ENCODE measurements at regions not wholly inside any gene's neighbourhood (a gene's known extent, or its start where the extent isn't known, plus 50 kb on each side); places are given as distances from the start of the nearest gene placed in this dataset.

GRCh38 chr7:49287653-49288052 is 363.3 kb downstream of the CDC14C start:
- TF ChIP-seq, protein P1, sequence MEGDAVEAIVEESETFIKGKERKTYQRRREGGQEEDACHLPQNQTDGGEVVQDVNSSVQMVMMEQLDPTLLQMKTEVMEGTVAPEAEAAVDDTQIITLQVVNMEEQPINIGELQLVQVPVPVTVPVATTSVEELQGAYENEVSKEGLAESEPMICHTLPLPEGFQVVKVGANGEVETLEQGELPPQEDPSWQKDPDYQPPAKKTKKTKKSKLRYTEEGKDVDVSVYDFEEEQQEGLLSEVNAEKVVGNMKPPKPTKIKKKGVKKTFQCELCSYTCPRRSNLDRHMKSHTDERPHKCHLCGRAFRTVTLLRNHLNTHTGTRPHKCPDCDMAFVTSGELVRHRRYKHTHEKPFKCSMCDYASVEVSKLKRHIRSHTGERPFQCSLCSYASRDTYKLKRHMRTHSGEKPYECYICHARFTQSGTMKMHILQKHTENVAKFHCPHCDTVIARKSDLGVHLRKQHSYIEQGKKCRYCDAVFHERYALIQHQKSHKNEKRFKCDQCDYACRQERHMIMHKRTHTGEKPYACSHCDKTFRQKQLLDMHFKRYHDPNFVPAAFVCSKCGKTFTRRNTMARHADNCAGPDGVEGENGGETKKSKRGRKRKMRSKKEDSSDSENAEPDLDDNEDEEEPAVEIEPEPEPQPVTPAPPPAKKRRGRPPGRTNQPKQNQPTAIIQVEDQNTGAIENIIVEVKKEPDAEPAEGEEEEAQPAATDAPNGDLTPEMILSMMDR (IDR thresholded peaks at IDR 0.05; ENCODE audit: low read depth, low read length, missing control alignments), result no peak
- DNase-seq (ENCODE audit: low read depth), result no peak
- no peak overlapping the region for H3K4me3 ChIP-seq (ENCODE audit: low read depth, low read length)
- in situ Hi-C loops (cut with HindIII; ENCODE audit: low sequenced_read_pairs), result no loop called here

- H3K4me3 ChIP-seq (ENCODE audit: low read depth, low read length), result no peak overlapping the region
Measured at GRCh38 chr7:49294611-49295010, 370.3 kb downstream of the CDC14C start.

DNA sequence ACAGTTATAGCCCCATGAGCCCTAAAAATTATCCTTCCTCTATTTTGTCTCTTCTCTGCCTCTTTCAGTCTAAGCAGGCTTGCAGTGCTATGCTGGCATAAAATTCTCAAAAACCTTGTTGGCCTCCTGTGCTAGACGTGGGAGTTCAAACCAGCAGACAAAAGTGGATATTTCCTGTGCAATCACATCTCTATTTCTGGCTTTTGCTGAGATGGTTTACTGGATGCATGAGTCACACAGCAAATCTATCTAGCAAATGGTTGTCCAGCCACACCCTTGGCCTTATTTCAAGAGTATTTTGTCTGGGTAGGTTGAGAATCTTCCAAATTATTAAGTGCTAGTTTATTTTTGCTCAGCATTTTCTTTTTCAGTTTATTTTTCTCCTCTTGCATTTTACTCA is 370.8 kb downstream of the CDC14C start:
- DNase-seq (ENCODE audit: low read depth), result no peak
- TF ChIP-seq, protein P1 (IDR thresholded peaks at IDR 0.05; ENCODE audit: low read depth, low read length, missing control alignments), result no peak
- in situ Hi-C loops (cut with HindIII; ENCODE audit: low sequenced_read_pairs), result no loop called here
- H3K4me3 ChIP-seq (ENCODE audit: low read depth, low read length), result no peak overlapping the region

More at GRCh38 chr7:49294611-49295010, 370.3 kb downstream of the CDC14C start:
- DNase-seq (ENCODE audit: low read depth), result no peak
- TF ChIP-seq, protein P1 (IDR thresholded peaks at IDR 0.05; ENCODE audit: low read depth, low read length, missing control alignments), result no peak
- in situ Hi-C loops (cut with HindIII; ENCODE audit: low sequenced_read_pairs), result no loop called here

- TF ChIP-seq, protein P1 (IDR thresholded peaks at IDR 0.05; ENCODE audit: low read depth, low read length, missing control alignments), result no peak
- no peak for DNase-seq (ENCODE audit: low read depth)
- H3K4me3 ChIP-seq (ENCODE audit: low read depth, low read length), result no peak overlapping the region
- in situ Hi-C loops (cut with HindIII; ENCODE audit: low sequenced_read_pairs), result no loop called here
Measured at GRCh38 chr7:49297958-49298357, 373.6 kb downstream of the CDC14C start.

DNA sequence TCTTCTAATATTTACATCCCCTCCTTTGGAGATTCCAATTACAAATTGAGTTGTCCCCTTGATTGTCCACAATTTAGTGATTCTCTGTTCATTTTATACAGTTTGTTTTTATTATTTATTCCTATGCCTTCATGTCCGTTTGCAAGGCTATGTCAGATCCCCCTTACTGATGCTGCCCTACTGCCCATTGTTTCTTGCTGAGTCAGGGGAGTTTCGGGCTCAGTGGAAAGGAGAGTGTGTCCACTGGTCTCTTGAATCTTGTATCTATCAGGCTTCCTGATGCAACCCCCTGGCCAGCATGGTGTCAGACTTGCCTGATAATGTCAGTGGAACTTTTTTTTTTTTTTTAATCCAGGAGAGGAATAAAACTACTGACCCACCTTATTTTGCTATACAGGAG is 384.4 kb downstream of the CDC14C start:
- H3K4me3 ChIP-seq (ENCODE audit: low read depth, low read length), result no peak overlapping the region
- DNase-seq (ENCODE audit: low read depth), result no peak
- in situ Hi-C loops (cut with HindIII; ENCODE audit: low sequenced_read_pairs), result no loop called here
- TF ChIP-seq, protein P1 (IDR thresholded peaks at IDR 0.05; ENCODE audit: low read depth, low read length, missing control alignments), result no peak

GRCh38 chr7:49320083-49320482 is 395.7 kb downstream of the CDC14C start:
- H3K4me3 ChIP-seq (ENCODE audit: low read depth, low read length), result no peak overlapping the region
- in situ Hi-C loops (cut with HindIII; ENCODE audit: low sequenced_read_pairs), result no loop called here
- no peak for DNase-seq (ENCODE audit: low read depth)
- TF ChIP-seq, protein P1 (IDR thresholded peaks at IDR 0.05; ENCODE audit: low read depth, low read length, missing control alignments), result no peak

- TF ChIP-seq, protein P1 (IDR thresholded peaks at IDR 0.05; ENCODE audit: low read depth, low read length, missing control alignments), result no peak
- no peak overlapping the region for H3K4me3 ChIP-seq (ENCODE audit: low read depth, low read length)
- DNase-seq (ENCODE audit: low read depth), result no peak
- in situ Hi-C loops (cut with HindIII; ENCODE audit: low sequenced_read_pairs), result no loop called here
Measured at GRCh38 chr7:49321843-49322242, 397.5 kb downstream of the CDC14C start.
